K562 (cell line): ENCODE measurements at regions not wholly inside any gene's neighbourhood (a gene's known extent, or its start where the extent isn't known, plus 50 kb on each side); places are given as distances from the start of the nearest gene placed in this dataset.
A peak's percentile ranks its signal among the peaks of the same experiment; 100 is the strongest.
"Not testable (repeated sequence)": the region's sequence is repeated elsewhere in the genome, so short reads cannot be mapped to it uniquely, and the experiment has no call there.

Experiments
- ATAC-seq: fragments of 200-7000 bp; cut with Tn5 transposase; 3 replicates; pipeline ENCODE4 v1.9.1; 2020; ENCODE audit warnings: moderate library complexity
- BruUV-seq: library from RNA; stranded (reverse); fragments of 400-500 nt; replicated peaks from 2 replicates; lab custom pipeline; 2021; lab: Mats Ljungman, UMichigan
- CTCF ChIA-PET: fragments of 300-600 bp; formaldehyde crosslinking; extraction: SDS; loops from one replicate; lab custom pipeline; 2021; ENCODE audit warnings: low intra/inter-chr PET ratio; lab: Yijun Ruan, JAX
- POLR2A ChIA-PET: fragments of 300-600, 350-650 bp; sonication (Branson Sonifier 250); formaldehyde crosslinking; extraction: SDS; loops from one replicate; lab custom pipeline; 2021; ENCODE audit warnings: antibody characterized with exemption, inconsistent platforms; lab: Yijun Ruan, JAX
- DNase-seq, 4 experiments: peaks; one replicate each; pipeline versions ENCODE4 v3.0.0 to v3.0.0-alpha.2; 2011 to 2018; ENCODE audit warnings: low spot score in 3 of 4, mixed read lengths in 3 of 4; ENCODE audit errors: extremely low read depth in 1 of 4
- FAIRE-seq: peaks from 2 replicates; lab custom pipeline; 2011; peaks lifted over from hg19 to GRCh38; lab: Jason Lieb, UNC
- H2AFZ ChIP-seq: 2 replicates; pipeline ENCODE4 v1.6.0; 2011; ENCODE audit warnings: low read depth, low read length, control low read depth, inconsistent platforms
- H3K27ac ChIP-seq: fragments of 200-600 bp; 3 replicates; pipeline ENCODE4 v1.8.0; 2011; ENCODE audit warnings: low read depth, mild to moderate bottlenecking, control low read depth, inconsistent platforms, low read length, moderate library complexity, mixed read lengths; ENCODE audit errors: extremely low read depth
- H3K27me3 ChIP-seq, 2 experiments: fragments of 300-600 bp in 1 of 2; 2 replicates in 1 of 2; 3 replicates in 1 of 2; pipeline versions ENCODE4 v1.6.0 to v1.8.0; 2011; ENCODE audit warnings: inconsistent platforms in 2 of 2, low read length in 2 of 2, mild to moderate bottlenecking in 1 of 2, mixed read lengths in 1 of 2, moderate library complexity in 1 of 2; ENCODE audit not compliant: control insufficient read depth in 2 of 2, insufficient read depth in 2 of 2
- H3K36me3 ChIP-seq: fragments of 300-600 bp; 3 replicates; pipeline ENCODE4 v1.8.0; 2011; ENCODE audit warnings: mild to moderate bottlenecking, low read length, inconsistent platforms; ENCODE audit not compliant: control insufficient read depth, insufficient read depth
- H3K4me1 ChIP-seq, 2 experiments: fragments of 200-600 bp in 1 of 2; replicated peaks in 1 of 2; 2 replicates in 1 of 2; 3 replicates in 1 of 2; pipeline versions ENCODE4 v1.5.1 to v1.8.0; 2011; ENCODE audit warnings: inconsistent platforms in 2 of 2, low read length in 2 of 2, mild to moderate bottlenecking in 1 of 2, mixed read lengths in 1 of 2, moderate library complexity in 1 of 2; ENCODE audit not compliant: control insufficient read depth in 2 of 2, insufficient read depth in 2 of 2
- H3K4me2 ChIP-seq: 2 replicates; pipeline ENCODE4 v1.6.1; 2011; ENCODE audit warnings: low read length, control low read depth, inconsistent platforms, mixed read lengths; ENCODE audit not compliant: insufficient read depth
- H3K4me3 ChIP-seq: fragments of 200-600 bp; sonication (generic), shearing (Covaris generic); 2 replicates; pipeline ENCODE4 v1.5.1; 2016; ENCODE audit warnings: control low read depth, inconsistent platforms
- H3K79me2 ChIP-seq: fragments of 200-600 bp; 3 replicates; pipeline ENCODE4 v1.8.0; 2011; ENCODE audit warnings: low read length, inconsistent platforms; ENCODE audit not compliant: control insufficient read depth, insufficient read depth
- H3K9ac ChIP-seq, 2 experiments: 2 replicates each; pipeline versions ENCODE4 v1.6.0 to v1.6.1; 2011; ENCODE audit warnings: low read depth in 2 of 2, low read length in 2 of 2, control low read depth in 1 of 2, inconsistent platforms in 1 of 2, mild to moderate bottlenecking in 1 of 2, mixed read lengths in 1 of 2; ENCODE audit not compliant: insufficient read depth in 1 of 2
- H3K9me1 ChIP-seq: one replicate; pipeline ENCODE4 v1.6.0; 2011; ENCODE audit warnings: inconsistent platforms, mild to moderate bottlenecking, low read length, moderate library complexity; ENCODE audit not compliant: control insufficient read depth, insufficient read depth
- H3K9me3 ChIP-seq: replicated peaks from 2 replicates; pipeline ENCODE4 v1.5.1; 2011; ENCODE audit warnings: low read depth, low read length, inconsistent platforms; ENCODE audit not compliant: control insufficient read depth, insufficient read depth
- H4K20me1 ChIP-seq: replicated peaks from 2 replicates; pipeline ENCODE4 v1.6.1; 2011; ENCODE audit warnings: low read length, inconsistent platforms, mixed read lengths; ENCODE audit not compliant: control insufficient read depth, insufficient read depth
- ARID2 ChIP-seq: fragments of 450-650 bp; IDR thresholded peaks from 2 replicates; pipeline ENCODE4 v1.6.1; 2017; ENCODE audit warnings: antibody characterized with exemption, mild to moderate bottlenecking
- ID3 ChIP-seq, 2 experiments: fragments of 250-450 bp in 1 of 2; fragments of 450-650 bp in 1 of 2; sonication (Bioruptor Pico) in 1 of 2; IDR thresholded peaks; 2 replicates each; pipeline versions ENCODE4 v1.6.1 to v1.8.0; 2016 to 2021; ENCODE audit warnings: mild to moderate bottlenecking in 2 of 2, moderate library complexity in 2 of 2, missing compliant biosample characterization in 1 of 2, missing genetic modification characterization in 1 of 2
- LARP7 ChIP-seq: fragments of 450-650 bp; IDR thresholded peaks from 2 replicates; pipeline ENCODE4 v1.6.1; 2016
- PTTG1 ChIP-seq: fragments of 450-650 bp; IDR thresholded peaks from 2 replicates; pipeline ENCODE4 v1.6.1; 2016; ENCODE audit warnings: low read depth, mild to moderate bottlenecking, missing genetic modification characterization, missing compliant biosample characterization
- TBP ChIP-seq: optimal IDR thresholded peaks from 2 replicates; pipeline ENCODE3; 2011; ENCODE audit warnings: low read depth, low read length, improper control_type of control experiment
- WGBS: fragments of 100-300 bp; shearing (Covaris generic); methylation state at CpG from one replicate; pipeline ENCODE4 v1.1.6; 2016; ENCODE audit warnings: low coverage, mixed read lengths; ENCODE audit not compliant: insufficient coverage; ENCODE audit errors: missing lambda C conversion rate; 5-methylcytosine and 5-hydroxymethylcytosine counted together
- in situ Hi-C: fragments of 300-500 bp; cut with MboI; formaldehyde crosslinking; loops from 4 replicates; pipeline ENCODE4 v1.15.0; 2018; ENCODE audit warnings: inconsistent platforms, mixed read lengths
- intact Hi-C: fragments of 100-400 bp; cut with micrococcal nuclease; formaldehyde crosslinking; loops from 2 replicates; pipeline ENCODE4 v1.14.2; 2022

GRCh38 chr6:28691991-28692390 lies 166.3 kb downstream of the GPX5 start:
- POLR2A ChIA-PET = interaction anchor here (0.6 kb wide), 1 partner anchor 486 kb away, joined by 3 read pairs; no protein-coding TSS in a partner anchor
- H2AFZ ChIP-seq; intact Hi-C loops; H3K9me3 ChIP-seq; H4K20me1 ChIP-seq; ATAC-seq; H3K36me3 ChIP-seq; H3K9ac ChIP-seq; BruUV-seq; DNase-seq; H3K79me2 ChIP-seq; H3K9me1 ChIP-seq; H3K4me2 ChIP-seq; CTCF ChIA-PET; H3K27ac ChIP-seq; H3K4me3 ChIP-seq; FAIRE-seq; H3K27me3 ChIP-seq; TF ChIP-seq ID3 (CRISPR knock-in tag; IDR thresholded peaks at IDR 0.05): not testable (repeated sequence)
- 50% methylated on average over 4 of the region's 4 CpGs for WGBS
- H3K4me1 ChIP-seq = peaks cover 3 to 14% of the 10 kb centered on the region in 2 experiments
- TF ChIP-seq PTTG1 (0 out of 2 replicates have a peak, but pooled peaks have one; percentile 48), ID3 (tag; IDR thresholded peaks at IDR 0.05) (0 out of 2 replicates have a peak, but pooled peaks have one; percentile 46)
- in situ Hi-C loops = loop anchor here (10.0 kb wide), 1 partner anchor 913 kb away; no protein-coding TSS in a partner anchor

- Histone ChIP-seq H3K27ac (no peak overlapping the region), H3K4me3 (no peak overlapping the region), H3K9ac (no peak overlapping the region), H3K79me2 (peaks cover 6% of the 10 kb centered on the region; the same call in 1 of the 3 replicates), H3K9me1 (no peaks in the 10 kb centered on the region), H4K20me1 (no peaks in the 10 kb centered on the region), H3K4me2 (no peak overlapping the region), H3K36me3 (no peaks in the 10 kb centered on the region), H3K9me3 (no peaks in the 10 kb centered on the region; the same call in 1 of the 2 replicates), H2AFZ (no peak overlapping the region), H3K27me3 (no peaks in the 10 kb centered on the region; a peak in 1 of 5 replicates), H3K4me1 (peaks cover 3 to 4% of the 10 kb centered on the region in 2 experiments; a peak in 4 of 5 replicates)
- no peak for TF ChIP-seq LARP7
- TF ChIP-seq TBP = peak; percentile 84
- TF ChIP-seq ARID2 = no peak
- DNase-seq (no peak), ATAC-seq (no peak), FAIRE-seq (no peak)
- ChIA-PET POLR2A (interaction anchor here (0.6 to 0.8 kb wide), 3 partner anchors 8 to 146 kb away, joined by 3 to 4 read pairs (median 3); no protein-coding TSS in a partner anchor), CTCF (no interaction called here)
- intact Hi-C loops = no loop called here
- no TSS peak for BruUV-seq
- WGBS = 94% methylated on average over 23 of the region's 23 CpGs
- in situ Hi-C loops = loop anchor here (10.0 kb wide), 1 partner anchor 912 kb away; no protein-coding TSS in a partner anchor
These were observed 167.5 kb downstream of the GPX5 start for GRCh38 chr6:28693033-28693750.
